ENCODE measurements at regions not wholly inside any gene's neighbourhood (a gene's known extent, or its start where the extent isn't known, plus 50 kb on each side); places are given as distances from the start of the nearest gene placed in this dataset.
"Not testable (repeated sequence)": the region's sequence is repeated elsewhere in the genome, so short reads cannot be mapped to it uniquely, and the experiment has no call there.

GRCh38 chr6:147651-148050, 144.6 kb upstream of the DUSP22 start:
- not testable (repeated sequence) for DNase-seq

GRCh38 chr6:148051-148984, 144.0 kb upstream of the DUSP22 start:
- not testable (repeated sequence) for DNase-seq

DNA sequence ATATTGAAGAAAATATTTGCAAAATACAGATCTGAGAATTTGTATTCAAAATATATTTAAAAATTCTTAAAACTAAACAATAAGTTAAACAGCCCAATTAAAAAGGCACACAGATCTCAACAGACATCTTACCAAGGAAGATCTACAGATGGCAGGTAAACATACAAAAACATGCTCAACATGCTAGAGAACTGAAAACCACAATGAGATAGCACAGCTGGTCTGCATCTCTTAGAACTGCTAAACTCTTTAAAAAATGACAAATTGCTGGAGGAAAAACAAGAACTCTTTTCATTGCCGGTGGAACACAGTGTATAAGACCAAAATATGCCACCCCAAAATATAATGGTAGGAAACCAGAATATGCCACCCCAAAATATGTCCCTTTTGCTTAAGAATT, 142.1 kb upstream of the DUSP22 start:
- not testable (repeated sequence) for DNase-seq

GRCh38 chr6:152436-152835, 139.9 kb upstream of the DUSP22 start:
- DNase-seq: not testable (repeated sequence)

- DNase-seq: not testable (repeated sequence)
These were observed 139.3 kb upstream of the DUSP22 start for GRCh38 chr6:153026-153425.

DNA sequence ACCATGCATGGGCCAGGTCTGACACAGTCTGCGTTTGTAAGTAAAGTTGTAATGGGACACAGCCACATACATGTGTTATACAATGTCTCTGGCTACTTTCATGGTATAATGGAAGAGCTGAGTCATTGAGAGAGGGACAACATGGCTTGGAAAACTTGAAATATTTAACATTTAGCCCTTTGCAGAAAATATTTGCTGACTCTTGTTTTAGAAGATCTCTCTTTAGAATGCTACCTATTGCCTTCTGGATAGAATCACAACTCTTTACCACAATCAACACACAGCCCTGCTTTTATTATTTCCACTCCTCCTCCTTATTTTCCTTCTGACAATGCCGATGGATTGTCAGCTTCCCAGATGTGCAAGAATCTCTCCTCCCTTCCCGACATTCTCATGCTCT, 138.4 kb upstream of the DUSP22 start:
- DNase-seq: not testable (repeated sequence)

- DNase-seq: not testable (repeated sequence)
These were observed 137.8 kb upstream of the DUSP22 start for GRCh38 chr6:154321-155092.

DNA sequence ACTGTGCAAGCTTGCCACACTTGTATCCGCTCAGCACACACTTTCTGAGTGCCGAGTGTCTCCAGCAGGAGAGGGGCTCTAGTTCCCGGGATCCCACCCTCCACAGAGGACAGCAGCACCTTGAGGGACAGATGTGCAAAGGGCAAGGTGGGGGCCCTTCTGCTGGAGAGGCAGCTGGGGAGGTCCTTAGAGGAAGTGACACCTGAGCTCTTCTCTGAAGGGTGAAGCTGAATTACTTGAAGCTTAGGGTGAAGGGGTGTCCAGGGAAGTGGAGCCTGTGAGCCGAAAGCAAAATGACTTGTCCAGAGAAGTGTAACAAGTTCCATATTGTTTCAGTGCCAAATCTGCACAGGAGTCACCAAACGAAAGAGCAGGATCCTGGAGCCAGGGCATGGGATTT, 136.3 kb upstream of the DUSP22 start:
- DNase-seq: no peak

DNA sequence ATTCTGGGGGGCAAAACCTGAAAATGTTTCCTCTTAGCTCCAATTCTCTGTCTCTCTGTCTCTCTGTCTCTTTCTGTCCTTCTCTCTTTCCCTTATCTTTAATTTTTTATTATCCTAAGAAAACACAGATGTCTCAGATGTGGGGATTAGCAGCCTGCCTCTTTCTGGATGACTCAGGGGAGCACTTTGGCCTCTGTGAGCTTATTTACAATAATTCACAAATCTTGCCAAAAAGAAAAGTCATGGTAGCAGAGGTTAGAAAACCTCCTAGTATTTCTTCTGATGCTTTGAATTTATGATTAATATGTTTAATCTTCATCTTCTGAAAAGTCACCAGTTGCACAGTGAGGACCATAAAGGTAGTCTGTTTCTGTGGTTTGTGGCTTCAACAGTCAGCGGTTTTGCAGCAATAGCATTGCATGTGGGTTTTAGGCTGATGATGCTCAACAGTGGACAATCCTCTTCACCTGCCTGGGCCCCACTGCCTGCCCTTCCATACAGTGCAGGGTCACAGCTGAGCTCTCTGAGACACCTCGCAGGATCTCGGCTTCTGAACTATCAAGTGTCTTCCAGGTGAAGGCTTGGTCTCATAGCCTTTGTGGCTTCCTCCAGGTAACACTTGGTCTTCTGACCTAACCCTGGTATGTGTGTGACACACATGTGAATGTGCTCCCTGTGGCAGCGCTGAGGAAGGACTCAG, 135.7 kb upstream of the DUSP22 start:
- not testable (repeated sequence) for DNase-seq

DNA sequence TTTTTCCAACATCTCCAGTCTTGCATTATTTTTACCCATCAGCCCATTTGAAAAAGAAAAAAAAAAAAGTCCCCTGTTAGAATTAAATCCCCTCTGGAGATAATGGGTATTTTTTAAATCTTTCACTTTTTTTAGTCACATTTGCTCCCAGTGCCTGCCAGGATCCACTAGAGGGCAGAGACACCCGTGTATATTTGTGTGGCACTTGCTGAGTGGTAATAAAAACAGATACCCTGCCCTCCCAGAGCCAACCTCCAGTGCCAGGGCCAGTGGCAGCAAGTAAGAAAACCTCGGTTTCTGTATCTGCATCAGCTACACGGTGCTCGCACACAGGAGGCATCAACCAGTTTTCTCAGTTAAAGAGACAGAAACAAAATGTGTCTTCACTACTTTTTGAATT, 135.1 kb upstream of the DUSP22 start:
- DNase-seq: not testable (repeated sequence)

DNA sequence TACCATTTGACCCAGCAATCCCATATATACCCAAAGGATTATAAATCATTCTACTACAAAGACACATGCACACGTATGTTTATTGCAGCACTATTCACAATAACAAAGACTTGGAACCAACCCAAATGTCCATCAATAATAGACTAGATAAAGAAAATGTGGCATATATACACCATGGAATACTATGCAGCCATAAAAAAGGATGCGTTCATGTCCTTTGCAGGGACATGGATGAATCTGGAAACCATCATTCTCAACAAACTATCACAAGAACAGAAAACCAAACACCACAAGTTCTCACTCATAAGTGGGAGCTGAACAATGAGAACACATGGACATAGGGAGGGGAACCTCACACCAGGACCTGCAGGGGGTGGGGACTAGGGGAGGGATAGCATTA, 130.6 kb upstream of the DUSP22 start:
- DNase-seq: not testable (repeated sequence)

- no peak for DNase-seq
These were observed 127.6 kb upstream of the DUSP22 start for GRCh38 chr6:164720-165119.

DNA sequence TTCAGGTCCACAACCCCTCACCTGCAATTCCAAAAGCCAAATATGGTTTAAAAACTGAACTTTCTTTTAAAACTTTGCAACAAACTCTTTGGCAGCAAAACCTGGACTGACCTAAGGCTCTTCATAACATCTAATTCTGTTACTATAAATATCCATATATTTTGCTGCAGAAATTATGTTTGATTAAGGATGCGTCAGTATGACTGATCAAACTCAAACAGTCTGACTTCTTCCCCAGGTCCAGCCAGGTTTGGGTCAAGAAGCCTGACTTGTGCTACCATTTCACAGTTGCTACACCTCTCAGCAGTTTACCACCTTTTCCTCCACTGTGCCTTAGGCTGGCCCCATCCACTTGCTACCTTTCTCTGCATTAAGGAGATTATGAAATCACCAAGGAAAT, 127.0 kb upstream of the DUSP22 start:
- DNase-seq: no peak

DNA sequence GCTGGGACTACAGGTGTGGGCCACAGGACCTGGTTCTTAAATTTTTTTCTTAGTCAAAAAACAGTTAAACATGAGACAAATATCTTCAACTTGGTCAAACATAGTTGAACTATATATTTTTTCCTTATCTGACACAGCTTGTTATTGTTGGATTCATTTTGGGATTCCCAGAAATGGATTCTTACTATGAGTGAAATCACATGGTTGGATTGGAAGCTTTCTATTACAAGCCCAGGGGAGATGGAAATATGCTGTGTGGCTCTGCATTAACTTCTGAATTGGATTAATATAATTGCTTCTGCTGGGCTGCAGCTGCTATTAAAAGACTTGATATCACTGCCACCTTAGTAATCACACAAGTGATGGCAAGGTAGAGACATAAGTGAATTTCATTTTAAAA, 126.4 kb upstream of the DUSP22 start:
- DNase-seq: no peak

DNA sequence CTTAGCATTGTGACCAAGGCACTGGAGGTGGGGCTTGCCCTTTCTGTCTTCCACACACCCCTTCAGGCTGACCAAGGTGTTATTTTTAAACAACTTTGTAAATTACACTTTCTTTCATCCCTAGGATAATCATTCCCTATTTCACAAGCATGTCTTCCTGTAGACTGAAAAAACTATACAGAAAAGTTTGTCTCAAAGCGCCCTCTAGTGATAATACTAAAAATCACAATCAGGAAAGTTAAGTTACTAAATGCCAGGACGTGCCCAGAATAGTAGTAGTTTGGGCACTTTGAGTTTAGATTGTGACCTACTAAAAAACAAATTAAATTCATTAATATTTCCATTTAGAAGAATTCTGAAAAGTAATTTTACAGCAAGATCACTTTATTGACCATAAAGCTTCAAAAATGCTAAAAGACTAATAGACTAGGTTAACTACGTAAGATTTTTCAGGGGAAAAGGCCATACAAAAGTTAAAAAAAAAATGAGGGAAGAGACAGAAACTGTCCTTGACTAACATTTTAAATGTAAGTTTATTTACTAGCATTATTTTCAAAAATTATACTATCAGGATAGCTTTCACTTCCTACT, 123.3 kb upstream of the DUSP22 start:
- peak; percentile 7 for DNase-seq

DNA sequence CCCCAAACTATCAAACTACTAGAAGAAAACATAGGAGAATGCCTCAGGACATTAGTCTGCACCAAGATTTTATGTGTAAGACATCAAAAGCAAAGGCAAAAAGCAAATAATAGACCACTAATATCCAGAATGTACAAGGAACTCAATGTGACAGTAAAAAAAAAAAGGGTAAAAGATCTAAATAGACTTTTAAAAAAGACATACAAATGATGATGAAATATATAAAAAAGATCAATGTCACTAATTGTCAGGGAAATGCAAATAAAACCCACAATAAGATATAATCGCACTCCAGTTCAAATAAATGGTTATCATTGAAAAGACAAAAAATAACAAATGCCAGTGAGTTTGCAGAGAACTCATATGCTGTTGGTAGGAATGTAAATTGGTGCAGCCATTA, 118.3 kb upstream of the DUSP22 start:
- no peak for DNase-seq

- no peak for DNase-seq
These were observed 116.6 kb upstream of the DUSP22 start for GRCh38 chr6:175680-176079.

DNA sequence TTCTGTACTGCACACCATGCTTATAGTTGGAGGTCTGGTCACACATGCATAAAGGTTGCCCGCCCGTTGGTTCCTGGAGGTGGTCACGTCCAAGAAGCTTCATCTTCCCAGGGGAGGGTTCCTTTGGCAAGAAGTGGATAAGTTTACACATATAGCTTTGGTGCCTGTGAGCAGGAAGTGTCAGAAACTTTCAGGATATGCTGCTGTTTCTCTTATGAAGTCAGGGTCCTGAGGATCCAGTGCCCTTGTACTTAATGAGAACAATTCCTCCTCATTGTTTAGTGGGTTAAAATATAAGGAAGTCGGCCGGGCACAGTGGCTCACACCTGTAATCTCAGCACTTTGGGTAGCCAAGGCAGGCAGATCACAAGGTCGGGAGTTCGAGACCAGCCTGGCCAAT, 115.5 kb upstream of the DUSP22 start:
- no peak for DNase-seq

DNA sequence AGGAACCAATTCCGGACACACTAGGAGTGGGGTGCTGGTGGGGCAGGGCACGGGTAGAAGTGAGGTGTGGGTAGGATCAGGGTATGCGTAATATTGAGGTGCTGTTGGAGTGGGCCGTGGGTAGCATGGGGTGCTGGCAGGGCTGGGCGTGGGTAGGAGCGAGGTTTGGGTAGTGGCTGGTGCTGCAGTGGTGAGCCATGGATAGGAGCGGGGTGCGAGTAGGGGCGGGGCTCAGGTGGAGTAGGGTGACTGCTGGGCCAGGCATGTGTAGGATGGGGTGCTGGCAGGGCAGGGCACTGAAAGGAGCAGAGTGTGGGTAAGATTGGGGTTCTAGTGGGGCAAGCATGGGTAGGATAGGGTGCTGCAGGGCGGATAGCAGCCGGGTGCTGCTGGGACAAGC, 114.2 kb upstream of the DUSP22 start:
- DNase-seq: no peak

GRCh38 chr6:178929-179328, 113.4 kb upstream of the DUSP22 start:
- DNase-seq: not testable (repeated sequence)

DNA sequence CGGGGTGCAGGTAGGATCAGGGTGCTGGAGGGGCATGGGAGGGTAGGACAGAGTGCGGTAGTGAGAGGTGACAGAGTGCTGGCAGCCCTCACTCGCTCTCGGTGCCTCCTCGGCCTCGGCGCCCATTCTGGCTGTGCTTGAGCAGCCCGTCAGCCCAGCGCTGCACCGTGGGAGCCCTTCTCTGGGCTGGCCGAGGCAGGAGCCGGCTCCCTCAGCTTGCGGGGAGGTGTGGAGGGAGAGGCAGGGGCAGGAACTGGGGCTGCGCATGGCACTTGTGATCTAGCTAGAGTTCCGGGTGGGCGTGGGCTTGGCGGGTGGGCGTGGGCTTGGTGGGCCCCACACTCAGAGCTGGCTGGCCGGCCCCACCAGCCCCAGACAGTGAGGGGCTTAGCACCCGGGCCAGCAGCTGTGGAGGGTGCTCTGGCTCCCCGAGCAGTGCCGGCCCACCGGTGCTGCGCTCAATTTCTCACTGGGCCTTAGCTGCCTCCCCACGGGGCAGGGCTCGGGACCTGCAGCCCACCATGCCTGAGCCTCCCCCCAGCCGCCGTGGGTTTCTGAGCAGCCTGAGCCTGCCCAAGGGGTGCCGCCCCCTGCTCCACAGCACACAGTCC, 112.8 kb upstream of the DUSP22 start:
- no peak for DNase-seq

GRCh38 chr6:180091-180694, 112.1 kb upstream of the DUSP22 start:
- not testable (repeated sequence) for DNase-seq
